Amniotic epithelial cell (primary cell): ENCODE measurements at regions not wholly inside any gene's neighbourhood (a gene's known extent, or its start where the extent isn't known, plus 50 kb on each side); places are given as distances from the start of the nearest gene placed in this dataset.

ENCODE experiments used
- DNase-seq: peaks from one replicate; pipeline ENCODE4 v3.0.0-alpha.2; 2010; ENCODE audit warnings: low read depth

GRCh38 chr1:87560601-87561360 lies 232.1 kb downstream of the LMO4 start:
- peak; percentile 54 for DNase-seq

- no peak for DNase-seq
Measured at GRCh38 chr1:87563211-87563610, 234.5 kb downstream of the LMO4 start.

GRCh38 chr1:87565861-87566260 lies 237.2 kb downstream of the LMO4 start:
- DNase-seq: no peak

GRCh38 chr1:87568005-87568404 lies 239.3 kb downstream of the LMO4 start:
- DNase-seq: no peak

- DNase-seq: no peak
Measured at GRCh38 chr1:87568911-87569310, 240.2 kb downstream of the LMO4 start.

- no peak for DNase-seq
Measured at GRCh38 chr1:87572008-87572407, 243.3 kb downstream of the LMO4 start.

GRCh38 chr1:87572891-87573290 lies 244.2 kb downstream of the LMO4 start:
- DNase-seq: no peak

GRCh38 chr1:87575528-87575927 lies 246.8 kb downstream of the LMO4 start:
- no peak for DNase-seq

GRCh38 chr1:87578464-87578863 lies 249.8 kb downstream of the LMO4 start:
- no peak for DNase-seq

GRCh38 chr1:87583459-87583858 lies 254.8 kb downstream of the LMO4 start:
- no peak for DNase-seq

- DNase-seq: no peak
Measured at GRCh38 chr1:87584586-87584985, 255.9 kb downstream of the LMO4 start.

GRCh38 chr1:87586501-87586900 lies 257.8 kb downstream of the LMO4 start:
- DNase-seq: no peak

- DNase-seq: no peak
Measured at GRCh38 chr1:87588495-87588894, 259.8 kb downstream of the LMO4 start.

- no peak for DNase-seq
Measured at GRCh38 chr1:87591492-87591891, 262.8 kb downstream of the LMO4 start.

- DNase-seq: no peak
Measured at GRCh38 chr1:87592156-87592555, 263.5 kb downstream of the LMO4 start.

- DNase-seq: peak; percentile 52
Measured at GRCh38 chr1:87594736-87595383, 266.2 kb downstream of the LMO4 start.

- no peak for DNase-seq
Measured at GRCh38 chr1:87595384-87595781, 266.7 kb downstream of the LMO4 start.

- DNase-seq: no peak
Measured at GRCh38 chr1:87598429-87598828, 269.7 kb downstream of the LMO4 start.

- DNase-seq: no peak
Measured at GRCh38 chr1:87599569-87599968, 270.9 kb downstream of the LMO4 start.

- DNase-seq: no peak
Measured at GRCh38 chr1:87600055-87600850, 271.6 kb downstream of the LMO4 start.

GRCh38 chr1:87600854-87601253 lies 272.2 kb downstream of the LMO4 start:
- peak; percentile 11 for DNase-seq

- DNase-seq: peak; percentile 10
Measured at GRCh38 chr1:87603626-87604025, 274.9 kb downstream of the LMO4 start.

GRCh38 chr1:87612956-87613355 lies 284.3 kb downstream of the LMO4 start:
- no peak for DNase-seq
